Dedifferentiated amniotic fluid mesenchymal stem cell (primary cell): ENCODE measurements at regions not wholly inside any gene's neighbourhood (a gene's known extent, or its start where the extent isn't known, plus 50 kb on each side); places are given as distances from the start of the nearest gene placed in this dataset.

ENCODE experiments used
- DNase-seq: peaks from one replicate; pipeline ENCODE4 v3.0.0-alpha.2; 2016; ENCODE audit errors: extremely low spot score

- peak; percentile 43 for DNase-seq
Measured at GRCh38 chr21:16633831-16634459, 878.9 kb upstream of the CXADR start.

GRCh38 chr21:16634515-16634914 lies 878.3 kb upstream of the CXADR start:
- DNase-seq = no peak

GRCh38 chr21:16640297-16641027 lies 872.4 kb upstream of the CXADR start:
- no peak for DNase-seq

GRCh38 chr21:16642353-16642752 lies 870.5 kb upstream of the CXADR start:
- DNase-seq = no peak

GRCh38 chr21:16644685-16645084 lies 868.2 kb upstream of the CXADR start:
- no peak for DNase-seq

- DNase-seq = no peak
Measured at GRCh38 chr21:16650714-16651366, 862.0 kb upstream of the CXADR start.

GRCh38 chr21:16651956-16652355 lies 860.9 kb upstream of the CXADR start:
- DNase-seq = no peak

GRCh38 chr21:16663436-16663835 lies 849.4 kb upstream of the CXADR start:
- no peak for DNase-seq

GRCh38 chr21:16667395-16667794 lies 845.4 kb upstream of the CXADR start:
- DNase-seq = no peak

- no peak for DNase-seq
Measured at GRCh38 chr21:16674949-16675348, 837.9 kb upstream of the CXADR start.

GRCh38 chr21:16676391-16676790 lies 836.5 kb upstream of the CXADR start:
- DNase-seq = no peak

- no peak for DNase-seq
Measured at GRCh38 chr21:16678429-16679160, 834.2 kb upstream of the CXADR start.

- DNase-seq = no peak
Measured at GRCh38 chr21:16695074-16695473, 817.8 kb upstream of the CXADR start.

GRCh38 chr21:16707274-16707673 lies 805.6 kb upstream of the CXADR start:
- no peak for DNase-seq

GRCh38 chr21:16708101-16708835 lies 804.6 kb upstream of the CXADR start:
- DNase-seq = no peak

- peak; percentile 58 for DNase-seq
Measured at GRCh38 chr21:16709866-16710550, 802.8 kb upstream of the CXADR start.

- no peak for DNase-seq
Measured at GRCh38 chr21:16711757-16712156, 801.1 kb upstream of the CXADR start.

- DNase-seq = no peak
Measured at GRCh38 chr21:16713331-16714117, 799.3 kb upstream of the CXADR start.

GRCh38 chr21:16740511-16740910 lies 772.3 kb upstream of the CXADR start:
- DNase-seq = no peak

- no peak for DNase-seq
Measured at GRCh38 chr21:16741141-16741665, 771.6 kb upstream of the CXADR start.
